Mesothelial cell of epicardium (in vitro differentiated cells): ENCODE measurements at regions not wholly inside any gene's neighbourhood (a gene's known extent, or its start where the extent isn't known, plus 50 kb on each side); places are given as distances from the start of the nearest gene placed in this dataset.

Experiments used
- DNase-seq, 2 experiments: peaks; one replicate each; pipeline ENCODE4 v3.0.0; 2021; ENCODE audit warnings: low spot score in 2 of 2; ENCODE audit not compliant: unreplicated experiment in 2 of 2
- H3K27ac Mint-ChIP-seq: 2 replicates; pipeline ENCODE4 v1.8.0; 2021; ENCODE audit warnings: mixed read lengths
- H3K27me3 Mint-ChIP-seq: 2 replicates; pipeline ENCODE4 v1.8.0; 2021; ENCODE audit warnings: low read depth, mixed read lengths
- H3K36me3 Mint-ChIP-seq: 2 replicates; pipeline ENCODE4 v1.8.0; 2021; ENCODE audit warnings: mixed read lengths
- H3K4me1 Mint-ChIP-seq: 2 replicates; pipeline ENCODE4 v1.8.0; 2021; ENCODE audit warnings: mixed read lengths
- H3K4me3 Mint-ChIP-seq: 2 replicates; pipeline ENCODE4 v1.8.0; 2021; ENCODE audit warnings: mild to moderate bottlenecking, moderate library complexity, mixed read lengths
- H3K9me3 Mint-ChIP-seq: 2 replicates; pipeline ENCODE4 v1.8.0; 2021; ENCODE audit warnings: mixed read lengths
- CTCF ChIP-seq: fragments of 200-600 bp; sonication (generic); IDR thresholded peaks from one replicate; pipeline ENCODE4 v1.5.0; 2021; ENCODE audit warnings: antibody characterized with exemption; ENCODE audit not compliant: unreplicated experiment

- no peak overlapping the region for H3K27ac Mint-ChIP-seq
- no peaks in the 10 kb centered on the region for H3K9me3 Mint-ChIP-seq
- H3K36me3 Mint-ChIP-seq = no peaks in the 10 kb centered on the region
- peaks cover 21% of the 10 kb centered on the region for H3K27me3 Mint-ChIP-seq
- no peaks in the 10 kb centered on the region for H3K4me1 Mint-ChIP-seq
- no peak overlapping the region for H3K4me3 Mint-ChIP-seq
- DNase-seq = peak in 1 of 2 experiments; percentile 27
- no peak for TF ChIP-seq CTCF
Observed at GRCh38 chr18:75129717-75130477, 79.0 kb downstream of the PTGR3 start.

- peaks cover 18% of the 10 kb centered on the region for H3K27me3 Mint-ChIP-seq
- no peak for TF ChIP-seq CTCF
- DNase-seq = peak in 1 of 2 experiments; percentile 31
- H3K27ac Mint-ChIP-seq = no peak overlapping the region
- H3K4me1 Mint-ChIP-seq = no peaks in the 10 kb centered on the region
- no peaks in the 10 kb centered on the region for H3K36me3 Mint-ChIP-seq
- no peak overlapping the region for H3K4me3 Mint-ChIP-seq
- no peaks in the 10 kb centered on the region for H3K9me3 Mint-ChIP-seq
Observed at GRCh38 chr18:75128911-75129716, 79.8 kb downstream of the PTGR3 start.

- H3K36me3 Mint-ChIP-seq = no peaks in the 10 kb centered on the region
- H3K9me3 Mint-ChIP-seq = no peaks in the 10 kb centered on the region
- peak in 1 of 2 experiments; percentile 28 for DNase-seq
- H3K27ac Mint-ChIP-seq = no peak overlapping the region
- H3K27me3 Mint-ChIP-seq = peaks cover 14% of the 10 kb centered on the region
- H3K4me3 Mint-ChIP-seq = no peak overlapping the region
- no peaks in the 10 kb centered on the region for H3K4me1 Mint-ChIP-seq
- no peak for TF ChIP-seq CTCF
Observed at GRCh38 chr18:75128051-75128605, 80.8 kb downstream of the PTGR3 start.

- no peaks in the 10 kb centered on the region for H3K9me3 Mint-ChIP-seq
- no peak overlapping the region for H3K27ac Mint-ChIP-seq
- no peak overlapping the region for H3K4me3 Mint-ChIP-seq
- H3K4me1 Mint-ChIP-seq = no peaks in the 10 kb centered on the region
- TF ChIP-seq CTCF = no peak
- DNase-seq = peak in 1 of 2 experiments; percentile 22
- H3K27me3 Mint-ChIP-seq = peaks cover 7% of the 10 kb centered on the region
- no peaks in the 10 kb centered on the region for H3K36me3 Mint-ChIP-seq
Observed at GRCh38 chr18:75127143-75128021, 81.6 kb downstream of the PTGR3 start.
